HCT116 (cell line): ENCODE measurements at regions not wholly inside any gene's neighbourhood (a gene's known extent, or its start where the extent isn't known, plus 50 kb on each side); places are given as distances from the start of the nearest gene placed in this dataset.

Source experiments
- ATAC-seq: fragments of 200-7000 bp; cut with Tn5 transposase; 2 replicates; pipeline ENCODE4 v1.9.1; 2020; ENCODE audit warnings: mild to moderate bottlenecking, moderate library complexity
- BruUV-seq: library from RNA; stranded (reverse); fragments of 400-500 nt; replicated peaks from 2 replicates; lab custom pipeline; 2021; lab: Mats Ljungman, UMichigan
- CTCF ChIA-PET: fragments of 300-600 bp; sonication (Branson Sonifier 250); formaldehyde crosslinking; loops from one replicate; lab custom pipeline; 2021; ENCODE audit warnings: antibody characterized with exemption; lab: Charles Lee
- POLR2A ChIA-PET: fragments of 300-600, 350-600 bp; sonication (Branson Sonifier 250); formaldehyde crosslinking; loops from one replicate; lab custom pipeline; 2021; ENCODE audit warnings: antibody characterized with exemption; lab: Charles Lee
- RAD21 ChIA-PET, 2 experiments: fragments of 300-600 bp; sonication (Branson Sonifier 250); formaldehyde crosslinking; loops; one replicate each; lab custom pipeline; 2023; ENCODE audit warnings: low total read pairs in 2 of 2; ENCODE audit not compliant: uncharacterized antibody in 2 of 2, unreplicated experiment in 2 of 2, low non-redundant PET in 1 of 2; lab: Charles Lee
- DNase-seq: peaks from one replicate; pipeline ENCODE4 v3.0.0-alpha.2; 2010; ENCODE audit warnings: low read depth, low spot score
- H2AFZ ChIP-seq: fragments of 200-600 bp; shearing (Covaris generic), sonication (generic); 2 replicates; pipeline ENCODE4 v1.6.1; 2017; ENCODE audit warnings: low read depth, mixed run types, mixed read lengths, antibody characterized with exemption, low read length; ENCODE audit not compliant: poor library complexity, severe bottlenecking
- H3K27ac ChIP-seq: 2 replicates; pipeline ENCODE4 v1.5.1; 2012; ENCODE audit warnings: low read depth, low read length
- H3K27me3 ChIP-seq: fragments of 200-600 bp; sonication (generic); 2 replicates; pipeline ENCODE4 v1.6.1; 2016; ENCODE audit warnings: mixed run types, low read length, mixed read lengths; ENCODE audit not compliant: insufficient read depth
- H3K36me3 ChIP-seq, 2 experiments: fragments of 200-500 bp in 1 of 2; fragments of 200-600 bp in 1 of 2; sonication (Bioruptor generic) in 1 of 2; sonication (generic) in 1 of 2; 2 replicates each; pipeline versions ENCODE4 v1.5.1 to v1.6.1; 2014 to 2016; ENCODE audit warnings: low read length in 2 of 2, inconsistent platforms in 1 of 2, mixed read lengths in 1 of 2, mixed run types in 1 of 2; ENCODE audit not compliant: insufficient read depth in 2 of 2, control insufficient read depth in 1 of 2
- H3K4me1 ChIP-seq, 2 experiments: fragments of 200-600 bp in 1 of 2; sonication (generic) in 1 of 2; 2 replicates each; pipeline versions ENCODE4 v1.5.1 to v1.6.1; 2012 to 2017; ENCODE audit warnings: low read length in 2 of 2, inconsistent platforms in 1 of 2, mild to moderate bottlenecking in 1 of 2, mixed read lengths in 1 of 2, mixed run types in 1 of 2, moderate library complexity in 1 of 2; ENCODE audit not compliant: insufficient read depth in 2 of 2, control insufficient read depth in 1 of 2
- H3K4me2 ChIP-seq: fragments of 200-600 bp; sonication (generic); 2 replicates; pipeline ENCODE4 v1.6.1; 2017; ENCODE audit warnings: mixed run types, low read length, mixed read lengths
- H3K4me3 ChIP-seq, 2 experiments: fragments of 200-600 bp in 1 of 2; sonication (generic) in 1 of 2; replicated peaks in 1 of 2; 2 replicates each; pipeline ENCODE4 v1.5.1; 2011 to 2016; ENCODE audit warnings: low read length in 2 of 2, control low read depth in 1 of 2, low read depth in 1 of 2, mild to moderate bottlenecking in 1 of 2, mixed read lengths in 1 of 2, mixed run types in 1 of 2
- H3K79me2 ChIP-seq: fragments of 200-600 bp; sonication (generic); 2 replicates; pipeline ENCODE4 v1.6.1; 2017; ENCODE audit warnings: mild to moderate bottlenecking, mixed run types, low read length, moderate library complexity, mixed read lengths; ENCODE audit not compliant: insufficient read depth
- H3K9ac ChIP-seq: fragments of 200-600 bp; sonication (generic); 2 replicates; pipeline ENCODE4 v1.6.1; 2016; ENCODE audit warnings: low read length, mixed read lengths
- H3K9me2 ChIP-seq: fragments of 200-600 bp; sonication (generic), shearing (Covaris generic); 2 replicates; pipeline ENCODE4 v1.6.1; 2017; ENCODE audit warnings: mixed run types, mild to moderate bottlenecking, moderate library complexity; ENCODE audit not compliant: insufficient read depth
- H3K9me3 ChIP-seq, 2 experiments: fragments of 200-500 bp in 1 of 2; fragments of 200-600 bp in 1 of 2; sonication (Bioruptor generic) in 1 of 2; sonication (generic) in 1 of 2; 2 replicates each; pipeline ENCODE4 v1.6.1; 2014 to 2017; ENCODE audit warnings: low read length in 2 of 2, mixed read lengths in 2 of 2, inconsistent platforms in 1 of 2, low read depth in 1 of 2, mild to moderate bottlenecking in 1 of 2, mixed run types in 1 of 2, moderate library complexity in 1 of 2; ENCODE audit not compliant: control insufficient read depth in 1 of 2, insufficient read depth in 1 of 2
- H4K20me1 ChIP-seq: fragments of 200-600 bp; sonication (generic), shearing (Covaris generic); 2 replicates; pipeline ENCODE4 v1.6.1; 2017; ENCODE audit warnings: mixed run types, mild to moderate bottlenecking, moderate library complexity; ENCODE audit not compliant: insufficient read depth
- ATF3 ChIP-seq: IDR thresholded peaks from 2 replicates; pipeline ENCODE4 v1.6.1; 2012
- CBX3 ChIP-seq: IDR thresholded peaks from 2 replicates; pipeline ENCODE4 v1.6.1; 2012; ENCODE audit warnings: low read depth
- CEBPB ChIP-seq: IDR thresholded peaks from 2 replicates; pipeline ENCODE4 v1.6.1; 2012; ENCODE audit warnings: low read depth
- EGR1 ChIP-seq: IDR thresholded peaks from 2 replicates; pipeline ENCODE4 v1.6.1; 2012; ENCODE audit warnings: low read depth
- EZH2 ChIP-seq: fragments of 200-600 bp; sonication (generic); IDR thresholded peaks from 2 replicates; pipeline ENCODE4 v1.6.1; 2017; ENCODE audit warnings: antibody characterized with exemption, mixed run types
- EZH2phosphoT487 ChIP-seq: fragments of 200-600 bp; IDR thresholded peaks from 2 replicates; pipeline ENCODE4 v1.6.1; 2018; ENCODE audit warnings: antibody characterized with exemption, borderline replicate concordance
- FOSL1 ChIP-seq: IDR thresholded peaks from 2 replicates; pipeline ENCODE4 v1.6.1; 2012; ENCODE audit warnings: low read depth
- JUND ChIP-seq: IDR thresholded peaks from 2 replicates; pipeline ENCODE4 v1.6.1; 2012
- MAX ChIP-seq: IDR thresholded peaks from 2 replicates; pipeline ENCODE4 v1.6.1; 2012
- POLR2AphosphoS5 ChIP-seq: IDR thresholded peaks from 2 replicates; pipeline ENCODE4 v1.6.1; 2011; ENCODE audit warnings: mild to moderate bottlenecking, low read depth, low read length, moderate library complexity
- RAD21 ChIP-seq: IDR thresholded peaks from 2 replicates; pipeline ENCODE4 v1.6.1; 2012; ENCODE audit warnings: low read depth, mild to moderate bottlenecking
- REST ChIP-seq: IDR thresholded peaks from 2 replicates; pipeline ENCODE4 v1.6.1; 2012; ENCODE audit warnings: low read depth
- SIN3A ChIP-seq: IDR thresholded peaks from 2 replicates; pipeline ENCODE4 v1.6.1; 2012; ENCODE audit warnings: low read depth
- SP1 ChIP-seq: IDR thresholded peaks from 2 replicates; pipeline ENCODE4 v1.6.1; 2012; ENCODE audit warnings: low read depth
- SRF ChIP-seq: IDR thresholded peaks from 2 replicates; pipeline ENCODE4 v1.6.1; 2012; ENCODE audit warnings: low read depth
- TCF7L2 ChIP-seq: IDR thresholded peaks from 2 replicates; pipeline ENCODE4 v1.7.0; 2011; ENCODE audit warnings: borderline replicate concordance, inconsistent platforms; ENCODE audit not compliant: insufficient read depth, insufficient read length; ENCODE audit errors: extremely low read depth
- YY1 ChIP-seq: IDR thresholded peaks from 2 replicates; pipeline ENCODE4 v1.6.1; 2011; ENCODE audit warnings: low read length, low read depth, moderate library complexity, mild to moderate bottlenecking; ENCODE audit not compliant: insufficient replicate concordance; ENCODE audit errors: extremely low read depth
- ZBTB33 ChIP-seq: IDR thresholded peaks from 2 replicates; pipeline ENCODE4 v1.6.1; 2011; ENCODE audit warnings: mild to moderate bottlenecking, low read length, moderate library complexity; ENCODE audit not compliant: insufficient replicate concordance; ENCODE audit errors: extremely low read depth
- ZFX ChIP-seq: fragments of 450-650 bp; IDR thresholded peaks from 2 replicates; pipeline ENCODE4 v1.6.1; 2017
- ZNF274 ChIP-seq: fragments of 200-500 bp; sonication (Bioruptor generic); IDR thresholded peaks from 2 replicates; pipeline ENCODE4 v1.6.1; 2014; ENCODE audit warnings: mild to moderate bottlenecking, low read depth, low read length, inconsistent platforms
- intact Hi-C: fragments of 100-400 bp; cut with micrococcal nuclease; formaldehyde crosslinking; loops from 2 replicates; pipeline ENCODE4 v1.10.0; 2022

- ChIA-PET POLR2A (no interaction called here), CTCF (no interaction called here), RAD21 (no interaction called here)
- DNase-seq: no peak
- Histone ChIP-seq H3K27me3 (no peaks in the 10 kb centered on the region), H3K4me2 (no peak overlapping the region), H3K9me2 (no peaks in the 10 kb centered on the region), H3K27ac (no peak overlapping the region), H3K9me3 (peaks cover 0 to 11% of the 10 kb centered on the region in 2 experiments; a peak in 2 of 4 replicates), H4K20me1 (no peaks in the 10 kb centered on the region), H3K9ac (no peak overlapping the region), H2AFZ (no peak overlapping the region), H3K36me3 (no peaks in the 10 kb centered on the region), H3K79me2 (no peaks in the 10 kb centered on the region), H3K4me1 (no peaks in the 10 kb centered on the region), H3K4me3 (no peak overlapping the region)
- ATAC-seq: no peak
- TF ChIP-seq SRF: no peak
- TF ChIP-seq RAD21: no peak
- no peak for TF ChIP-seq CBX3
- no peak for TF ChIP-seq ATF3
- TF ChIP-seq FOSL1: no peak
- no peak for TF ChIP-seq REST
- TF ChIP-seq SP1: no peak
- TF ChIP-seq SIN3A: no peak
- TF ChIP-seq ZFX: no peak
- no peak for TF ChIP-seq EZH2phosphoT487
- no peak for TF ChIP-seq MAX
- no peak for TF ChIP-seq CEBPB
- TF ChIP-seq EGR1: no peak
- no peak for TF ChIP-seq EZH2
- TF ChIP-seq ZNF274: no peak
- TF ChIP-seq TCF7L2: no peak
- no peak for TF ChIP-seq POLR2AphosphoS5
- TF ChIP-seq YY1: no peak
- TF ChIP-seq ZBTB33: no peak
- TF ChIP-seq JUND: no peak
- intact Hi-C loops: no loop called here
- no TSS peak for BruUV-seq
Measured at GRCh38 chr18:53747663-53748160, 476.8 kb downstream of the MBD2 start.
